ENCODE measurements at regions not wholly inside any gene's neighbourhood (a gene's known extent, or its start where the extent isn't known, plus 50 kb on each side); places are given as distances from the start of the nearest gene placed in this dataset.

DNA sequence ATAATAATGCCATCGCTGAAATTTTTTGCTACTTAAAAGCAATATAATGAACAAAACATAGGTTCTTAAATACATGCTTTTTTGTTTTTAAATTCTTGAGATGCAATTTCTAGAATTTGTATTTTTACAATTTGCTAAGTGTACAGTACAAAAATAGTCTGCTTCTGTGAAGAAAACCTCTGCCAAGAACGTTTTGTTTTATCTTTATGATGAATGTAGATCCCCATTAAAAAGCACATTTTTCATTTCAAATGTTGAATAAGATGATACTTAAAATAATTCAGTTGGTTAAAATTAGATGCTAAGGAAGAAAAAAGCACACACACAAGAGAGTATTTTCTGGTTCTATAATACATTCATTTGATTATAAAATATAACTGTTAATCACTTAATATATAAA is 1358.5 kb upstream of the CITED2 start:
- no peaks in the 10 kb centered on the region for H3K4me1 Mint-ChIP-seq (ENCODE audit: low read depth, unreplicated experiment)
- H3K4me2 ChIP-seq (ENCODE audit: low read length): no peak overlapping the region
- no peak overlapping the region for H3K4me3 Mint-ChIP-seq (ENCODE audit: unreplicated experiment)
- TF ChIP-seq, protein P1, sequence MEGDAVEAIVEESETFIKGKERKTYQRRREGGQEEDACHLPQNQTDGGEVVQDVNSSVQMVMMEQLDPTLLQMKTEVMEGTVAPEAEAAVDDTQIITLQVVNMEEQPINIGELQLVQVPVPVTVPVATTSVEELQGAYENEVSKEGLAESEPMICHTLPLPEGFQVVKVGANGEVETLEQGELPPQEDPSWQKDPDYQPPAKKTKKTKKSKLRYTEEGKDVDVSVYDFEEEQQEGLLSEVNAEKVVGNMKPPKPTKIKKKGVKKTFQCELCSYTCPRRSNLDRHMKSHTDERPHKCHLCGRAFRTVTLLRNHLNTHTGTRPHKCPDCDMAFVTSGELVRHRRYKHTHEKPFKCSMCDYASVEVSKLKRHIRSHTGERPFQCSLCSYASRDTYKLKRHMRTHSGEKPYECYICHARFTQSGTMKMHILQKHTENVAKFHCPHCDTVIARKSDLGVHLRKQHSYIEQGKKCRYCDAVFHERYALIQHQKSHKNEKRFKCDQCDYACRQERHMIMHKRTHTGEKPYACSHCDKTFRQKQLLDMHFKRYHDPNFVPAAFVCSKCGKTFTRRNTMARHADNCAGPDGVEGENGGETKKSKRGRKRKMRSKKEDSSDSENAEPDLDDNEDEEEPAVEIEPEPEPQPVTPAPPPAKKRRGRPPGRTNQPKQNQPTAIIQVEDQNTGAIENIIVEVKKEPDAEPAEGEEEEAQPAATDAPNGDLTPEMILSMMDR (IDR thresholded peaks at IDR 0.05; ENCODE audit: insufficient read depth, low read depth, low read length): no peak
- TF ChIP-seq EZH2 (IDR thresholded peaks at IDR 0.05; ENCODE audit: insufficient read depth, low read length): no peak
- no peak overlapping the region for H3K9ac ChIP-seq (ENCODE audit: low read length)
- no peak overlapping the region for H3K27ac ChIP-seq (ENCODE audit: low read depth, low read length)
- H3K9me3 ChIP-seq (ENCODE audit: insufficient read depth, low read depth, low read length): no peaks in the 10 kb centered on the region
- H4K20me1 ChIP-seq (ENCODE audit: insufficient read depth, low read length): no peaks in the 10 kb centered on the region
- DNase-seq (ENCODE audit: low read depth) (no peak), FAIRE-seq (no peak)
- H3K9me3 Mint-ChIP-seq (ENCODE audit: unreplicated experiment): no peaks in the 10 kb centered on the region
- H3K4me1 ChIP-seq (ENCODE audit: insufficient read depth, low read length): no peaks in the 10 kb centered on the region
- H3K4me3 ChIP-seq (ENCODE audit: insufficient read depth, low read depth, low read length): no peak overlapping the region
- H3K79me2 ChIP-seq (ENCODE audit: insufficient read depth, low read length): no peaks in the 10 kb centered on the region
- no peaks in the 10 kb centered on the region for H3K36me3 ChIP-seq (ENCODE audit: insufficient read depth, low read length)
- no peaks in the 10 kb centered on the region for H3K27me3 ChIP-seq (ENCODE audit: insufficient read depth, low read length)
- no peaks in the 10 kb centered on the region for H3K36me3 Mint-ChIP-seq (ENCODE audit: low read depth, unreplicated experiment)
- H3K27me3 Mint-ChIP-seq (ENCODE audit: low read depth, unreplicated experiment): no peaks in the 10 kb centered on the region
- H2AFZ ChIP-seq (ENCODE audit: low read depth, low read length): no peak overlapping the region
- no peak overlapping the region for H3K27ac Mint-ChIP-seq (ENCODE audit: unreplicated experiment)

DNA sequence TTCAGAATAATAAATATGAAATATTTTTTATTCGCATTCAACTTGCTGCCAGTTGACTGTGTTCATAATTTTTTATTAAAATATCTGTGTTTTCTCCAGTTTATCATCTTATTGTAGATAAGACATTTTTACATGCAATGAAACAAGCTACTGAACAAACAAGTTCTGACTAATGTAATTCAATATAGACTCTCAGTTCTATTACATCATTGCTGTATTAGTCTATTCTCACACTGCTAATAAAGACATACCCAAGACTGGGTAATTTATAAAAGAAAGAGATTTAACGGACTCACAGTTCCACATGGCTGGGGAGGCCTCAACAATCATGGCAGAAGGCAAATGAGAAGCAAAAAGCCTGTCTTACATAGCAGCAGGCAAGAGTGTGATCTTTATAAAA is 1357.7 kb upstream of the CITED2 start:
- Mint-ChIP-seq H3K4me1 (ENCODE audit: low read depth, unreplicated experiment) (no peaks in the 10 kb centered on the region), H3K27me3 (ENCODE audit: low read depth, unreplicated experiment) (no peaks in the 10 kb centered on the region), H3K36me3 (ENCODE audit: low read depth, unreplicated experiment) (no peaks in the 10 kb centered on the region), H3K4me3 (ENCODE audit: unreplicated experiment) (no peak overlapping the region), H3K9me3 (ENCODE audit: unreplicated experiment) (no peaks in the 10 kb centered on the region), H3K27ac (ENCODE audit: unreplicated experiment) (no peak overlapping the region)
- H3K27ac ChIP-seq (ENCODE audit: low read depth, low read length): no peak overlapping the region
- no peaks in the 10 kb centered on the region for H3K27me3 ChIP-seq (ENCODE audit: insufficient read depth, low read length)
- DNase-seq (ENCODE audit: low read depth) (no peak), FAIRE-seq (no peak)
- no peak overlapping the region for H3K9ac ChIP-seq (ENCODE audit: low read length)
- no peak overlapping the region for H3K4me2 ChIP-seq (ENCODE audit: low read length)
- H2AFZ ChIP-seq (ENCODE audit: low read depth, low read length): no peak overlapping the region
- no peaks in the 10 kb centered on the region for H3K79me2 ChIP-seq (ENCODE audit: insufficient read depth, low read length)
- H3K4me1 ChIP-seq (ENCODE audit: insufficient read depth, low read length): no peaks in the 10 kb centered on the region
- TF ChIP-seq, protein P1 (IDR thresholded peaks at IDR 0.05; ENCODE audit: insufficient read depth, low read depth, low read length): no peak
- TF ChIP-seq EZH2 (IDR thresholded peaks at IDR 0.05; ENCODE audit: insufficient read depth, low read length): no peak
- H4K20me1 ChIP-seq (ENCODE audit: insufficient read depth, low read length): no peaks in the 10 kb centered on the region
- H3K9me3 ChIP-seq (ENCODE audit: insufficient read depth, low read depth, low read length): no peaks in the 10 kb centered on the region
- H3K36me3 ChIP-seq (ENCODE audit: insufficient read depth, low read length): no peaks in the 10 kb centered on the region
- H3K4me3 ChIP-seq (ENCODE audit: insufficient read depth, low read depth, low read length): no peak overlapping the region

DNA sequence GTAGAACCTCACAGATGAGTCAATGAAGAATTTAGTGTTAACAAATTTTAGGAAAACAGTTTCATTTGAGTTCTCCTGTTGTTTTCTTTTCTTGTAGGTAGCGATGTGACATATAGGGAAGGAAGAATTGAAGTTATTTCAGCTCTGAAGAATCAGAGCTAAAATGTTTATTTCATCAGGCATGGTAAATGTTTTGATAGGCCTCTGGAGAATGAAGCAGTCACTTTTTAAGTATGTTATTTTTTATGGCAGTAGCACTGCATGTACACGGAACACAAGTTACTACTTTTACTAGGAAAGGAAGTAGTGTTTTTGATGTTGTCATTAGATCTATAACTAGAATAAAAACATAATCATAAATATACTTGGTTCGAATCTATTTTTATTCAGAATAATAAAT is 1357.3 kb upstream of the CITED2 start:
- Histone ChIP-seq H3K4me2 (ENCODE audit: low read length) (no peak overlapping the region), H3K9ac (ENCODE audit: low read length) (no peak overlapping the region), H3K79me2 (ENCODE audit: insufficient read depth, low read length) (no peaks in the 10 kb centered on the region), H3K4me3 (ENCODE audit: insufficient read depth, low read depth, low read length) (no peak overlapping the region), H3K36me3 (ENCODE audit: insufficient read depth, low read length) (no peaks in the 10 kb centered on the region), H3K4me1 (ENCODE audit: insufficient read depth, low read length) (no peaks in the 10 kb centered on the region), H3K27ac (ENCODE audit: low read depth, low read length) (no peak overlapping the region), H4K20me1 (ENCODE audit: insufficient read depth, low read length) (no peaks in the 10 kb centered on the region), H2AFZ (ENCODE audit: low read depth, low read length) (no peak overlapping the region), H3K27me3 (ENCODE audit: insufficient read depth, low read length) (no peaks in the 10 kb centered on the region), H3K9me3 (ENCODE audit: insufficient read depth, low read depth, low read length) (no peaks in the 10 kb centered on the region)
- DNase-seq (ENCODE audit: low read depth) (no peak), FAIRE-seq (no peak)
- H3K27me3 Mint-ChIP-seq (ENCODE audit: low read depth, unreplicated experiment): no peaks in the 10 kb centered on the region
- no peaks in the 10 kb centered on the region for H3K9me3 Mint-ChIP-seq (ENCODE audit: unreplicated experiment)
- H3K4me3 Mint-ChIP-seq (ENCODE audit: unreplicated experiment): no peak overlapping the region
- H3K27ac Mint-ChIP-seq (ENCODE audit: unreplicated experiment): no peak overlapping the region
- H3K4me1 Mint-ChIP-seq (ENCODE audit: low read depth, unreplicated experiment): no peaks in the 10 kb centered on the region
- no peaks in the 10 kb centered on the region for H3K36me3 Mint-ChIP-seq (ENCODE audit: low read depth, unreplicated experiment)
- TF ChIP-seq, protein P1 (IDR thresholded peaks at IDR 0.05; ENCODE audit: insufficient read depth, low read depth, low read length): no peak
- no peak for TF ChIP-seq EZH2 (IDR thresholded peaks at IDR 0.05; ENCODE audit: insufficient read depth, low read length)
